Type B pancreatic cell (in vitro differentiated cells): ENCODE measurements at regions not wholly inside any gene's neighbourhood (a gene's known extent, or its start where the extent isn't known, plus 50 kb on each side); places are given as distances from the start of the nearest gene placed in this dataset.

Experiments
- DNase-seq: peaks from one replicate; pipeline ENCODE4 v3.0.0; 2021; ENCODE audit warnings: mixed read lengths; ENCODE audit not compliant: unreplicated experiment; ENCODE audit errors: extremely low spot score
- H3K27ac Mint-ChIP-seq: 2 replicates; pipeline ENCODE4 v1.8.0; 2021; ENCODE audit warnings: mild to moderate bottlenecking, mixed read lengths
- H3K27me3 Mint-ChIP-seq: 2 replicates; pipeline ENCODE4 v1.8.0; 2021; ENCODE audit warnings: mixed read lengths
- H3K36me3 Mint-ChIP-seq: 2 replicates; pipeline ENCODE4 v1.8.0; 2021; ENCODE audit warnings: mixed read lengths
- H3K4me1 Mint-ChIP-seq: one replicate; pipeline ENCODE4 v1.8.0; 2021; ENCODE audit warnings: mixed read lengths; ENCODE audit not compliant: unreplicated experiment
- H3K4me3 Mint-ChIP-seq: 2 replicates; pipeline ENCODE4 v1.8.0; 2021; ENCODE audit warnings: mild to moderate bottlenecking, mixed read lengths
- H3K9me3 Mint-ChIP-seq: 2 replicates; pipeline ENCODE4 v1.8.0; 2021; ENCODE audit warnings: mixed read lengths
- TF ChIP-seq, protein P1 (sequence below): fragments of 200-600 bp; sonication (generic); conservative IDR thresholded peaks from 2 replicates; pipeline ENCODE4 v1.5.0; 2021; ENCODE audit warnings: antibody characterized with exemption, mild to moderate bottlenecking

DNA sequence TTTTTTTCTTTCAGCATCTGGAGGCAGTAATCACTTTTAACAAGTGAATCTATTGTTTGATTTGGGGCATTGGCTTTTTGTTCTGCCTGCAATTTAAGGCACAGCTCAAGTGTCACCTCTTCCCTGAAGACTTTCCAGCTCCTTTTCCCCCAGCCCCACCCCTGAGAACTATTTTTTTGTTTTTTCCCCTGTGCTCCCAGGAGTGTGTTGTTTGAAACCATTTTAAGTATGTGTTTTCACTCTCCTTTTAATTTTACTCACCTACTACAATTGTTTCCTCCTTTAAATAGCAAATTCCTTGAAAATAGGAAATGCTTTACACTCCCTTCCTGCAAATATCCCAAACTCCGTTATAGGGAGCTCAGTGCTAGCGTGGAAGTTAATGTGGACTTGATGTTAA lies 286.7 kb upstream of the PROK2 start:
- TF ChIP-seq, protein P1, sequence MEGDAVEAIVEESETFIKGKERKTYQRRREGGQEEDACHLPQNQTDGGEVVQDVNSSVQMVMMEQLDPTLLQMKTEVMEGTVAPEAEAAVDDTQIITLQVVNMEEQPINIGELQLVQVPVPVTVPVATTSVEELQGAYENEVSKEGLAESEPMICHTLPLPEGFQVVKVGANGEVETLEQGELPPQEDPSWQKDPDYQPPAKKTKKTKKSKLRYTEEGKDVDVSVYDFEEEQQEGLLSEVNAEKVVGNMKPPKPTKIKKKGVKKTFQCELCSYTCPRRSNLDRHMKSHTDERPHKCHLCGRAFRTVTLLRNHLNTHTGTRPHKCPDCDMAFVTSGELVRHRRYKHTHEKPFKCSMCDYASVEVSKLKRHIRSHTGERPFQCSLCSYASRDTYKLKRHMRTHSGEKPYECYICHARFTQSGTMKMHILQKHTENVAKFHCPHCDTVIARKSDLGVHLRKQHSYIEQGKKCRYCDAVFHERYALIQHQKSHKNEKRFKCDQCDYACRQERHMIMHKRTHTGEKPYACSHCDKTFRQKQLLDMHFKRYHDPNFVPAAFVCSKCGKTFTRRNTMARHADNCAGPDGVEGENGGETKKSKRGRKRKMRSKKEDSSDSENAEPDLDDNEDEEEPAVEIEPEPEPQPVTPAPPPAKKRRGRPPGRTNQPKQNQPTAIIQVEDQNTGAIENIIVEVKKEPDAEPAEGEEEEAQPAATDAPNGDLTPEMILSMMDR = no peak
- DNase-seq = no peak
- no peak overlapping the region for H3K27ac Mint-ChIP-seq
- H3K9me3 Mint-ChIP-seq = peaks cover 9% of the 10 kb centered on the region
- peaks cover 5% of the 10 kb centered on the region for H3K36me3 Mint-ChIP-seq
- H3K4me1 Mint-ChIP-seq = peaks cover 9% of the 10 kb centered on the region
- H3K4me3 Mint-ChIP-seq = no peak overlapping the region
- no peaks in the 10 kb centered on the region for H3K27me3 Mint-ChIP-seq

DNA sequence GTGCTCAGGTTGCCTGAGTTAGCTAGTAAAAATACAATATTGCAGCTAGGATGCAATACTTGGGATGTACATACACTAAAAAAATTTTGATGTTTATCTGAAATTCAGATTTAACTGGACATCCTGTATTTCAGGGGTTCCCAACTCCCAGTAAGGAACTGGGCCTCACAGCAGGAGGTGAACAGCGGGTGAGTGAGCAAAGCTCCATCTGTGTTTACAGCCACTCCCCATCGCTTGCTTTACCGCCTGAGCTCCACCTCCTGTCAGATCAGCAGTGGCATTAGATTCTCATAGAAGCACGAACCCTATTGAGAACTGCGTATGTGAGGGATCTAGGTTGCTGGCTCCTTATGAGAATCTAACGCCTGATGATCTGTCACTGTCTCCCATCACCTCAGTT lies 285.1 kb upstream of the PROK2 start:
- TF ChIP-seq, protein P1 = no peak
- DNase-seq = no peak

DNA sequence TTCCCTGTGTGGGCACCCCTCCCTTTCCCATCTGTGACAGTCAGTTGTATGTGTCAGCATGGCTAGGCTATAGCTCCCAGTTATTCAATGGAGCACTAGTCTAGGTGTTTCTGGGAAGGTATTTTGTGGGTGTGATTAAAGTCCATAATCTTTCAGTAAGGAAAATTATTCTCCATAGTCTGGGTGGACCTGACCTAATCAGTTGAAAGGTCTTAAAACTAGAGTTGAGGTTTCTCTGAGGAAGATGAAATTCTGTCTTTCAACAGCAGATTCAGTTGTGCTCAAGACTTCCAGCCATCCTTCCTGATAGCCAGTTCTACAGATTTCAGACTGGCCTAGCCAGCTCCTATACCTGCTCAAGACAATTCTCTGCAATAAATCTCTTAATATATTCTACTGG lies 284.6 kb upstream of the PROK2 start:
- H3K9me3 Mint-ChIP-seq = no peaks in the 10 kb centered on the region
- DNase-seq = no peak
- H3K27me3 Mint-ChIP-seq = no peaks in the 10 kb centered on the region
- peaks cover 9% of the 10 kb centered on the region for H3K4me1 Mint-ChIP-seq
- H3K36me3 Mint-ChIP-seq = no peaks in the 10 kb centered on the region
- no peak overlapping the region for H3K4me3 Mint-ChIP-seq
- no peak overlapping the region for H3K27ac Mint-ChIP-seq
- TF ChIP-seq, protein P1 = no peak

More for the DNA sequence above, 285.1 kb upstream of the PROK2 start:
- H3K4me1 Mint-ChIP-seq = peaks cover 9% of the 10 kb centered on the region
- H3K27me3 Mint-ChIP-seq = no peaks in the 10 kb centered on the region
- H3K27ac Mint-ChIP-seq = no peak overlapping the region
- no peak overlapping the region for H3K4me3 Mint-ChIP-seq
- H3K9me3 Mint-ChIP-seq = no peaks in the 10 kb centered on the region
- no peaks in the 10 kb centered on the region for H3K36me3 Mint-ChIP-seq

DNA sequence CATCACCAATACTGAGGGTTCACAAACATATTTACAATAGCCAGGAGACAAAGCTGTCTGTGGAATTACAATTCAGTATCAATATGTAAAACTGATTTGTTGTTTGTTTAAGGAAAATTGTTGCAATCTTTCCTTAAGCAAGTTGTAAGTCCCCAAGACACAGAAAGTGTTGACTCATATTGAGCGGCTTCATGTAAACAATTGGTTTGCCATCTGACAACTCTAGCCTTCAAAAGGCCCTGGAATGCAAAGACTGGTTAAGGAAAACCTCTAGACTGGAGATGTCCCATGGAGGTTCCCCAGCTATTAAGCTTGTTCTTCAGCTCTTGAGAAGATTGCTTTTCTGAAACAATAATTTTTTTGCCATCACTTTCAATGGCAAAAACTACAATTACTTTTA lies 283.7 kb upstream of the PROK2 start:
- no peaks in the 10 kb centered on the region for H3K27me3 Mint-ChIP-seq
- peaks cover 7% of the 10 kb centered on the region for H3K9me3 Mint-ChIP-seq
- DNase-seq = no peak
- TF ChIP-seq, protein P1 = no peak
- peaks cover 9% of the 10 kb centered on the region for H3K4me1 Mint-ChIP-seq
- no peaks in the 10 kb centered on the region for H3K36me3 Mint-ChIP-seq
- H3K4me3 Mint-ChIP-seq = no peak overlapping the region
- H3K27ac Mint-ChIP-seq = no peak overlapping the region

DNA sequence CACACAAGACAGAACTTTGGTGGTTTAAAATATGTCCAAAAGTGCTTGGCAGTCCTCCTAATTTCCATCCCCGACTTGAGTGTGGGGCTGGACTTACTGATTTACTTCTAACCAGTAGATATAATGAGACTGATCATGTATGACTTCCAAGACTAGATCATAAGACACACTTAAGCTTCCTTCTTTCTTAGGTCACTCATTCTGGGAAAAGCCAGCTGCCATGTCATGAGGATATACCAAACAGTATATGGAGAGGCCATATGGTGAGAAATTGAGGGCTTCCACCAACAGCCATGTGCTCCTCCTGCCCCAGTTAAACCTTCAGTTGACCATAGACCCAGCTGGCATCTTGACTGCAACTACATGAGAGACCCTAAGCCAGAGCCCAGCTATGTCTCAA lies 282.8 kb upstream of the PROK2 start:
- no peak for DNase-seq
- Mint-ChIP-seq H3K27me3 (no peaks in the 10 kb centered on the region), H3K27ac (no peak overlapping the region), H3K4me3 (no peak overlapping the region), H3K9me3 (peaks cover 7% of the 10 kb centered on the region), H3K4me1 (peaks cover 9% of the 10 kb centered on the region), H3K36me3 (no peaks in the 10 kb centered on the region)
- TF ChIP-seq, protein P1 = no peak
